Activated naive CD4-positive, alpha-beta T cell treated with anti-CD3 and anti-CD28 coated beads, Interleukin-2, amount 50 U/mL, for 24 hours (primary cell): ENCODE measurements at regions not wholly inside any gene's neighbourhood (a gene's known extent, or its start where the extent isn't known, plus 50 kb on each side); places are given as distances from the start of the nearest gene placed in this dataset.
"Not testable (repeated sequence)": the region's sequence is repeated elsewhere in the genome, so short reads cannot be mapped to it uniquely, and the experiment has no call there.

Experiments
- H3K27ac Mint-ChIP-seq: one replicate; pipeline ENCODE4 v1.8.0; 2021; ENCODE audit warnings: mild to moderate bottlenecking, mixed read lengths
- H3K27me3 Mint-ChIP-seq: one replicate; pipeline ENCODE4 v1.8.0; 2021; ENCODE audit warnings: mixed read lengths
- H3K36me3 Mint-ChIP-seq: one replicate; pipeline ENCODE4 v1.8.0; 2021; ENCODE audit warnings: mixed read lengths
- H3K4me1 Mint-ChIP-seq: one replicate; pipeline ENCODE4 v1.8.0; 2021; ENCODE audit warnings: mixed read lengths
- H3K4me3 Mint-ChIP-seq: one replicate; pipeline ENCODE4 v1.8.0; 2021; ENCODE audit warnings: mild to moderate bottlenecking, mixed read lengths
- H3K9me3 Mint-ChIP-seq: one replicate; pipeline ENCODE4 v1.8.0; 2021; ENCODE audit warnings: mixed read lengths

DNA sequence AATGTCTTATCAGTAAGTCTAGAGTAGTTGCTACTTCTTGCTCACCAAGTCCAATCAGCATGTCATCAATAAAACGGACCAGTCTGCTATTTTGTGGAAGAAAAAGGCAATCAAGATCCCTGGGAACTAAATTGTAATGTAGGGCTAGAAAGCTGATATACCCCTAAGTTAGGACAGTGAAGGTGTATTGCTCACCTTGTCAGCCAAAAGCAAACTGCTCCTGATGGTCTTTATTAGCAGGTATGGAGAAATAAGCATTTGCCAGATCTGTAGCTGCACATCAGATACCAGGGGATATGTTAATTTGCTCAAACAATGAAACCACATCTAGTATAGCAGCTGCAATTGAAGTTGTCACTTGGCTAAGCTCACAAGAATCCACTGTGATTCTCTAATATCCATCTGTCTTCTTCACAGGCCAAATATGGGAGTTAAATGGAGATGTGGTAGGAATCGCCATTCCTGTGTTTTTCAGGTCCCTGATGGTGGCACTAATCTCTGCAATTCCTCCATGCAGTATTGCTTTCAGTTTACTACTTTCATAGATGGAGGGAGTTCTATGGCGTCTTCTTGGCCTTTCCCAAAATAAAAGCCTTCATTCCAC lies 75.0 kb downstream of the TMEM237 start:
- Mint-ChIP-seq H3K4me3 (no peak overlapping the region), H3K27ac (no peak overlapping the region), H3K4me1 (no peaks in the 10 kb centered on the region), H3K36me3 (no peaks in the 10 kb centered on the region), H3K27me3 (no peaks in the 10 kb centered on the region), H3K9me3 (no peaks in the 10 kb centered on the region)

- no peak overlapping the region for H3K27ac Mint-ChIP-seq
- no peaks in the 10 kb centered on the region for H3K9me3 Mint-ChIP-seq
- peaks cover 1% of the 10 kb centered on the region for H3K36me3 Mint-ChIP-seq
- no peaks in the 10 kb centered on the region for H3K4me1 Mint-ChIP-seq
- H3K4me3 Mint-ChIP-seq: no peak overlapping the region
- H3K27me3 Mint-ChIP-seq: no peaks in the 10 kb centered on the region
Measured at GRCh38 chr2:201559067-201559710, 84.1 kb downstream of the TMEM237 start.

GRCh38 chr2:201558665-201559064 lies 84.6 kb downstream of the TMEM237 start:
- Mint-ChIP-seq H3K4me1 (no peaks in the 10 kb centered on the region), H3K4me3 (no peak overlapping the region), H3K9me3 (no peaks in the 10 kb centered on the region), H3K27ac (no peak overlapping the region), H3K27me3 (no peaks in the 10 kb centered on the region), H3K36me3 (peaks cover 1% of the 10 kb centered on the region)

DNA sequence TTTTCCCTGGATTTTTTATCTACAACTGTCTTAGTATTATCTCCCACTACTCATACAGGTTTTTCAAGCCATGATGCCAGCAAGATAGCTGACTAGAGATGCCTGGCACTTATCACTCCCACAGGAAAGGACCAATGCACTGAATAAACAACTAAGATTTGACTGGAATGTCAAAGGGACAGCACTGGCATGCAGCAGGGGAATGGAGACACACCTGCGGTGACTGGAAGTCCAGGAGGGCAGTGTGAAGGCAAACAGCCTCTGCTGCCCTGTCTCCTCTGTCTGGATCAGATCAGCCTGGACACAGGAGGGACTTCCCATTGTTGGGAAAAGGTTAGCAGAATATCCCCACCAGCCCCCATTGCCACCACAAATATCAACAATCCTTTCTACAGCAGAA lies 85.1 kb downstream of the TMEM237 start:
- Mint-ChIP-seq H3K9me3 (no peaks in the 10 kb centered on the region), H3K27me3 (no peaks in the 10 kb centered on the region), H3K36me3 (peaks cover 1% of the 10 kb centered on the region)

GRCh38 chr2:201551901-201552300 lies 91.4 kb downstream of the TMEM237 start:
- H3K9me3 Mint-ChIP-seq: no peaks in the 10 kb centered on the region
- no peak overlapping the region for H3K27ac Mint-ChIP-seq
- no peak overlapping the region for H3K4me3 Mint-ChIP-seq
- H3K36me3 Mint-ChIP-seq: peaks cover 1% of the 10 kb centered on the region
- H3K27me3 Mint-ChIP-seq: no peaks in the 10 kb centered on the region
- H3K4me1 Mint-ChIP-seq: no peaks in the 10 kb centered on the region

More for the DNA sequence above, 85.1 kb downstream of the TMEM237 start:
- Mint-ChIP-seq H3K27ac (no peak overlapping the region), H3K4me1 (no peaks in the 10 kb centered on the region), H3K4me3 (no peak overlapping the region)

DNA sequence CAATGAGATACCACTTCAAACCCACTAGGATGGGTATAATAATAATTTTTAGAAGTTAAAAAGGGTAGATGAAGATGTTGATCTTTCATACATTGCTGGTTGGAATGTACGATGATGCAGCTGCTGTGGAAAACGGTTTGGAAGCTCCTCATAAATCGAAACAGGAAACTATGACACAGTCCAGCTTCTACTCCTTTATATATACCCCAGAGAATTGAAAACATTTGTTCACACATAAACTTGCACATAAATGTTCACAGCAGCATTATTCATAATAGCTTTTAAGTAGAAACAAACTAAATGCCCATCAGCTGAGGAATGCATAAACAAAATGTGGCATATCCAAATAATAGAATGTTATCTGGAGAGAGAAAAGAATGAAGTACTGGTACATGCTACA lies 95.0 kb downstream of the STRADB start:
- Mint-ChIP-seq H3K27me3 (no peaks in the 10 kb centered on the region), H3K9me3 (peaks cover 6% of the 10 kb centered on the region), H3K4me1 (no peaks in the 10 kb centered on the region), H3K27ac (no peak overlapping the region), H3K36me3 (peaks cover 1% of the 10 kb centered on the region), H3K4me3 (no peak overlapping the region)

DNA sequence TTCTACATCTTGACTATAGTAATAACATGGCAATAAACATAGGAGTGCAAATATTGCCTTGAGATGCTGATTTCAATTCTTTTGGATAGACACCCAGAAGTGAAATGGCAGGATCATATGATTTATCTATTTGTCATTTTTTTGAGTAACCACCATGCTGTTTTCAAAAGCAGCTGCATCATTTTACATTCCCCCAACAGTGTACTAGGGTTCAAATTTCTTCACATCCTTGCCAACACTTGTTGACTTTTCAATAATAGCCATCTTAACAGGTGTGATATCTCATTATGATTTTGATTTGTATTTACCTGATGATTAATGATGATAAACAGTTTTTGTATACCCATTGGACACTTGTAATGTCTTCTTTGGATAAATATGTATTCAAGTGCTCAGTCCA lies 90.8 kb downstream of the STRADB start:
- H3K27ac Mint-ChIP-seq: no peak overlapping the region
- peaks cover 18% of the 10 kb centered on the region for H3K9me3 Mint-ChIP-seq
- no peaks in the 10 kb centered on the region for H3K4me1 Mint-ChIP-seq
- no peak overlapping the region for H3K4me3 Mint-ChIP-seq
- H3K36me3 Mint-ChIP-seq: peaks cover 1% of the 10 kb centered on the region
- H3K27me3 Mint-ChIP-seq: no peaks in the 10 kb centered on the region

DNA sequence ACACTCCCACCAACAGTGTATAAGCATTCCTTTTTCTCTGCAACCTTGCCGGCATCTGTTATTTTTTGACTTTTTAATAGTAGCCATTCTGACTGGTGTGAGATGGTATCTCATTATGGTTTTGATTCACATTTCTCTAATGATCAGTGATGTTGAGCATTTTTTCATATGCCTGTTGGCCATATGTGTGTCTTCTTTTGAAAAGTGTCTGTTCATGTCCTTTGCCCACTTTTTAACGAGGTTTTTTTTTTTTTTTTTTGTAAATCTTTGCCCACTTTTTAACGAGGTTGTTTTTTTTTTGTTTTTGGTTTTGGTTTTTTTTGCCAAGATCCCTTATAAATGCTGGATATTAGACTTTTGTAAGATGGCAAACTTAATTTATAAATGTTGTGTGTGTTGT lies 87.7 kb downstream of the STRADB start:
- peaks cover 15% of the 10 kb centered on the region for H3K9me3 Mint-ChIP-seq
- not testable (repeated sequence) for H3K27ac Mint-ChIP-seq, H3K27me3 Mint-ChIP-seq, H3K4me1 Mint-ChIP-seq, H3K4me3 Mint-ChIP-seq, H3K36me3 Mint-ChIP-seq

DNA sequence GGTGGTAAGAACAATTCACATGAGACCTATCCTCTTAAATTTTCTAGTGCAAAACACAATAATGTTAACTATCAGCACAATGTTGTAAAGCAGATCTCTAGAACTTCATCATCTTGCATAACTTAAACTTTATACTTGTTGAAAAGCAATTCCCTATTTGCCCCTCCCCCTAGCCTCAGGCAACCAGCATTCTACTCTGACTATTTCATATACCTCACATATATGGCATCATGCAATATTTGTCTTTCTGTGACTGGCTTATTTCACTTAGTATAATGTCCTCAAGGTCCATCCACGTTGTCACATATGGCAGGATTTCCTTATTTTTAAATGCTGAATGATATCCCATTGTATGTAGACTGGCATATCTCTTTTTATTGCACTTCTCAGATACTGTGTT lies 86.5 kb downstream of the STRADB start:
- no peak overlapping the region for H3K27ac Mint-ChIP-seq
- H3K9me3 Mint-ChIP-seq: peaks cover 12% of the 10 kb centered on the region
- no peaks in the 10 kb centered on the region for H3K36me3 Mint-ChIP-seq
- no peak overlapping the region for H3K4me3 Mint-ChIP-seq
- H3K4me1 Mint-ChIP-seq: no peaks in the 10 kb centered on the region
- H3K27me3 Mint-ChIP-seq: no peaks in the 10 kb centered on the region

GRCh38 chr2:201536754-201537153 lies 85.2 kb downstream of the STRADB start:
- Mint-ChIP-seq H3K27me3 (no peaks in the 10 kb centered on the region), H3K27ac (no peak overlapping the region), H3K4me3 (no peak overlapping the region)

DNA sequence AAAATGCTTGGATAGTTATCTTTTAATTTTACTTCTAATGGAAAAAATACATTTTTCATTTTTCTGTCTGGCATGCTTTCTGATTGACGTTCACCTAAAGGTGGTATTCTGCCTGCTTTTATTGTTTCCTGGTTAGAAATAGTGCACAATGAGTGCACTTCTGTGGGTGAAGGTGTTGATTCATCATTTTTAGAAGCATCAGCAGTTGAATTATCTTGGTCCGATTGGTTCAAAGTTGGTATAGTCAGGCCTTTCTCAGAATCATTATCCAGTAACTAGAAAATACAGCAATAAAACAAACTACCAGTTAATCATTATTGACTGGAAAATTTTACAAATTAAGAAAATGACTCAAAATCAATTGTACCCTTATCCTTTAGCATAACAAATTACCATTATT lies 84.5 kb downstream of the STRADB start:
- H3K4me3 Mint-ChIP-seq: no peak overlapping the region
- H3K9me3 Mint-ChIP-seq: peaks cover 16% of the 10 kb centered on the region
- peaks cover 2% of the 10 kb centered on the region for H3K36me3 Mint-ChIP-seq
- H3K27me3 Mint-ChIP-seq: no peaks in the 10 kb centered on the region
- H3K4me1 Mint-ChIP-seq: no peaks in the 10 kb centered on the region
- no peak overlapping the region for H3K27ac Mint-ChIP-seq

More at GRCh38 chr2:201536754-201537153, 85.2 kb downstream of the STRADB start:
- H3K36me3 Mint-ChIP-seq: peaks cover 2% of the 10 kb centered on the region
- H3K9me3 Mint-ChIP-seq: peaks cover 16% of the 10 kb centered on the region
- no peaks in the 10 kb centered on the region for H3K4me1 Mint-ChIP-seq

- H3K4me3 Mint-ChIP-seq: no peak overlapping the region
- no peaks in the 10 kb centered on the region for H3K27me3 Mint-ChIP-seq
- H3K9me3 Mint-ChIP-seq: peaks cover 32% of the 10 kb centered on the region
- H3K27ac Mint-ChIP-seq: peak overlapping the region; percentile 63
- H3K36me3 Mint-ChIP-seq: peaks cover 12% of the 10 kb centered on the region
- H3K4me1 Mint-ChIP-seq: no peaks in the 10 kb centered on the region
Measured at GRCh38 chr2:201532686-201533304, 81.3 kb downstream of the STRADB start.
